SJSA1 (cell line): ENCODE measurements at regions not wholly inside any gene's neighbourhood (a gene's known extent, or its start where the extent isn't known, plus 50 kb on each side); places are given as distances from the start of the nearest gene placed in this dataset.
"Not testable (repeated sequence)": the region's sequence is repeated elsewhere in the genome, so short reads cannot be mapped to it uniquely, and the experiment has no call there.

Experiments used
- DNase-seq, 2 experiments: peaks; one replicate each; pipeline ENCODE4 v3.0.0-alpha.2; 2015 to 2020; ENCODE audit warnings: low spot score in 2 of 2, low read depth in 1 of 2
- H3K27ac ChIP-seq: fragments of 250-450 bp; sonication (Bioruptor Pico); 2 replicates; pipeline ENCODE4 v1.5.1; 2020; ENCODE audit warnings: mild to moderate bottlenecking, moderate library complexity
- H3K27me3 ChIP-seq: fragments of 250-450 bp; sonication (Bioruptor Pico); replicated peaks from 2 replicates; pipeline ENCODE4 v1.5.1; 2020; ENCODE audit warnings: mild to moderate bottlenecking, moderate library complexity
- H3K36me3 ChIP-seq: fragments of 250-450 bp; sonication (Bioruptor Pico); 2 replicates; pipeline ENCODE4 v1.5.1; 2020; ENCODE audit warnings: mild to moderate bottlenecking
- H3K4me1 ChIP-seq: fragments of 250-450 bp; sonication (Bioruptor Pico); replicated peaks from 2 replicates; pipeline ENCODE4 v1.6.1; 2021; ENCODE audit warnings: mild to moderate bottlenecking
- H3K4me3 ChIP-seq: fragments of 250-450 bp; sonication (Bioruptor Pico); 2 replicates; pipeline ENCODE4 v1.5.1; 2020; ENCODE audit warnings: mild to moderate bottlenecking
- H3K9me3 ChIP-seq: fragments of 250-450 bp; sonication (Bioruptor Pico); replicated peaks from 2 replicates; pipeline ENCODE4 v1.5.1; 2020; ENCODE audit warnings: mild to moderate bottlenecking

- H3K4me1 ChIP-seq: no peaks in the 10 kb centered on the region
- H3K36me3 ChIP-seq: no peaks in the 10 kb centered on the region
- H3K27ac ChIP-seq: no peak overlapping the region
- no peak for DNase-seq
- peaks cover 3% of the 10 kb centered on the region; the same call in 1 of the 2 replicates for H3K9me3 ChIP-seq
- no peaks in the 10 kb centered on the region for H3K27me3 ChIP-seq
- no peak overlapping the region for H3K4me3 ChIP-seq
Observed at GRCh38 chr11:29100967-29101366, 915.9 kb downstream of the KCNA4 start.

- H3K27ac ChIP-seq: no peak overlapping the region
- peaks cover 3% of the 10 kb centered on the region; the same call in 1 of the 2 replicates for H3K9me3 ChIP-seq
- peaks cover 37% of the 10 kb centered on the region for H3K4me1 ChIP-seq
- no peak overlapping the region for H3K4me3 ChIP-seq
- no peak for DNase-seq
- H3K36me3 ChIP-seq: peaks cover 6% of the 10 kb centered on the region; the same call in 1 of the 2 replicates
- H3K27me3 ChIP-seq: no peaks in the 10 kb centered on the region
Observed at GRCh38 chr11:29095821-29096220, 921.0 kb downstream of the KCNA4 start.

- H3K9me3 ChIP-seq: peaks cover 3% of the 10 kb centered on the region; the same call in 1 of the 2 replicates
- H3K4me1 ChIP-seq: peaks cover 40% of the 10 kb centered on the region
- H3K36me3 ChIP-seq: peaks cover 6% of the 10 kb centered on the region; the same call in 1 of the 2 replicates
- H3K4me3 ChIP-seq: no peak overlapping the region
- H3K27ac ChIP-seq: peak overlapping the region; percentile 71
- peak in 1 of 2 experiments; percentile 43 for DNase-seq
- no peaks in the 10 kb centered on the region for H3K27me3 ChIP-seq
Observed at GRCh38 chr11:29093416-29094120, 923.3 kb downstream of the KCNA4 start.

- H3K9me3 ChIP-seq: no peaks in the 10 kb centered on the region
- peaks cover 18% of the 10 kb centered on the region for H3K4me1 ChIP-seq
- no peak overlapping the region for H3K4me3 ChIP-seq
- no peak overlapping the region for H3K27ac ChIP-seq
- DNase-seq: no peak
- H3K27me3 ChIP-seq: no peaks in the 10 kb centered on the region
- peaks cover 6% of the 10 kb centered on the region; the same call in 1 of the 2 replicates for H3K36me3 ChIP-seq
Observed at GRCh38 chr11:29087200-29087812, 929.5 kb downstream of the KCNA4 start.

GRCh38 chr11:29075726-29076125 is 941.1 kb downstream of the KCNA4 start:
- no peak for DNase-seq
- H3K9me3 ChIP-seq: peaks cover 6% of the 10 kb centered on the region; the same call in 1 of the 2 replicates
- H3K27me3 ChIP-seq: no peaks in the 10 kb centered on the region
- no peaks in the 10 kb centered on the region for H3K36me3 ChIP-seq
- no peak overlapping the region for H3K4me3 ChIP-seq
- no peaks in the 10 kb centered on the region for H3K4me1 ChIP-seq
- no peak overlapping the region for H3K27ac ChIP-seq

- Histone ChIP-seq H3K27me3 (no peaks in the 10 kb centered on the region), H3K9me3 (no peaks in the 10 kb centered on the region), H3K36me3 (no peaks in the 10 kb centered on the region), H3K27ac (no peak overlapping the region), H3K4me3 (no peak overlapping the region), H3K4me1 (peaks cover 3% of the 10 kb centered on the region; the same call in 1 of the 2 replicates)
- no peak for DNase-seq
Observed at GRCh38 chr11:29063630-29064361, 953.0 kb downstream of the KCNA4 start.

- Histone ChIP-seq H3K4me3 (no peak overlapping the region), H3K27ac (no peak overlapping the region), H3K4me1 (peaks cover 3% of the 10 kb centered on the region; the same call in 1 of the 2 replicates), H3K36me3 (no peaks in the 10 kb centered on the region), H3K9me3 (no peaks in the 10 kb centered on the region), H3K27me3 (no peaks in the 10 kb centered on the region)
- no peak for DNase-seq
Observed at GRCh38 chr11:29061452-29061851, 953.3 kb downstream of the METTL15 start.

- DNase-seq: not testable (repeated sequence)
Observed at GRCh38 chr11:29056487-29056886, 948.3 kb downstream of the METTL15 start.

GRCh38 chr11:29051935-29052334 is 943.7 kb downstream of the METTL15 start:
- H3K9me3 ChIP-seq: no peaks in the 10 kb centered on the region
- H3K36me3 ChIP-seq: no peaks in the 10 kb centered on the region
- H3K27ac ChIP-seq: no peak overlapping the region
- H3K4me1 ChIP-seq: no peaks in the 10 kb centered on the region
- H3K4me3 ChIP-seq: no peak overlapping the region
- DNase-seq: no peak
- no peaks in the 10 kb centered on the region for H3K27me3 ChIP-seq

More at GRCh38 chr11:29056487-29056886, 948.3 kb downstream of the METTL15 start:
- H3K4me1 ChIP-seq, H3K36me3 ChIP-seq, H3K4me3 ChIP-seq, H3K27me3 ChIP-seq, H3K27ac ChIP-seq, H3K9me3 ChIP-seq: not testable (repeated sequence)

GRCh38 chr11:29050962-29051361 is 942.8 kb downstream of the METTL15 start:
- not testable (repeated sequence) for H3K4me3 ChIP-seq, DNase-seq, H3K27ac ChIP-seq, H3K9me3 ChIP-seq, H3K36me3 ChIP-seq, H3K4me1 ChIP-seq, H3K27me3 ChIP-seq

- Histone ChIP-seq H3K9me3 (no peaks in the 10 kb centered on the region), H3K27ac (no peak overlapping the region), H3K4me1 (0 out of 2 replicates have a peak, but pooled peaks cover 5% of the 10 kb centered on the region), H3K4me3 (no peak overlapping the region), H3K36me3 (no peaks in the 10 kb centered on the region), H3K27me3 (no peaks in the 10 kb centered on the region)
- no peak for DNase-seq
Observed at GRCh38 chr11:29040489-29040888, 932.3 kb downstream of the METTL15 start.

- Histone ChIP-seq H3K27me3 (no peaks in the 10 kb centered on the region), H3K27ac (no peak overlapping the region), H3K4me1 (no peaks in the 10 kb centered on the region), H3K36me3 (no peaks in the 10 kb centered on the region), H3K4me3 (no peak overlapping the region), H3K9me3 (peaks cover 8% of the 10 kb centered on the region)
- DNase-seq: no peak
Observed at GRCh38 chr11:29032384-29033149, 924.4 kb downstream of the METTL15 start.

GRCh38 chr11:29029452-29029851 is 921.3 kb downstream of the METTL15 start:
- H3K36me3 ChIP-seq: no peaks in the 10 kb centered on the region
- H3K27me3 ChIP-seq: no peaks in the 10 kb centered on the region
- H3K27ac ChIP-seq: no peak overlapping the region
- H3K4me3 ChIP-seq: no peak overlapping the region
- H3K4me1 ChIP-seq: no peaks in the 10 kb centered on the region
- DNase-seq: no peak
- peaks cover 8% of the 10 kb centered on the region for H3K9me3 ChIP-seq
